OCI-LY1 (cell line): ENCODE measurements at regions not wholly inside any gene's neighbourhood (a gene's known extent, or its start where the extent isn't known, plus 50 kb on each side); places are given as distances from the start of the nearest gene placed in this dataset.

Experiments
- EZH2 ChIP-seq: fragments of 200-600 bp; sonication (generic), shearing (Covaris generic); IDR thresholded peaks from 2 replicates; pipeline ENCODE4 v1.8.0; 2017; ENCODE audit warnings: borderline replicate concordance, mixed run types, mild to moderate bottlenecking, antibody characterized with exemption, low read length, moderate library complexity, mixed read lengths
- TF ChIP-seq, protein P1 (sequence below): fragments of 200-600 bp; sonication (generic), shearing (Covaris generic); IDR thresholded peaks from 2 replicates; pipeline ENCODE4 v1.5.1; 2017; ENCODE audit warnings: mild to moderate bottlenecking, antibody characterized with exemption, low read length, moderate library complexity, mixed read lengths

- TF ChIP-seq, protein P1, sequence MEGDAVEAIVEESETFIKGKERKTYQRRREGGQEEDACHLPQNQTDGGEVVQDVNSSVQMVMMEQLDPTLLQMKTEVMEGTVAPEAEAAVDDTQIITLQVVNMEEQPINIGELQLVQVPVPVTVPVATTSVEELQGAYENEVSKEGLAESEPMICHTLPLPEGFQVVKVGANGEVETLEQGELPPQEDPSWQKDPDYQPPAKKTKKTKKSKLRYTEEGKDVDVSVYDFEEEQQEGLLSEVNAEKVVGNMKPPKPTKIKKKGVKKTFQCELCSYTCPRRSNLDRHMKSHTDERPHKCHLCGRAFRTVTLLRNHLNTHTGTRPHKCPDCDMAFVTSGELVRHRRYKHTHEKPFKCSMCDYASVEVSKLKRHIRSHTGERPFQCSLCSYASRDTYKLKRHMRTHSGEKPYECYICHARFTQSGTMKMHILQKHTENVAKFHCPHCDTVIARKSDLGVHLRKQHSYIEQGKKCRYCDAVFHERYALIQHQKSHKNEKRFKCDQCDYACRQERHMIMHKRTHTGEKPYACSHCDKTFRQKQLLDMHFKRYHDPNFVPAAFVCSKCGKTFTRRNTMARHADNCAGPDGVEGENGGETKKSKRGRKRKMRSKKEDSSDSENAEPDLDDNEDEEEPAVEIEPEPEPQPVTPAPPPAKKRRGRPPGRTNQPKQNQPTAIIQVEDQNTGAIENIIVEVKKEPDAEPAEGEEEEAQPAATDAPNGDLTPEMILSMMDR: no peak
- no peak for TF ChIP-seq EZH2
Measured at GRCh38 chr5:123858938-123859337, 347.0 kb downstream of the CSNK1G3 start.
